NOMO-1 treated with DMSO at 0.1 percent for 48 hours (cell line): ENCODE measurements at regions not wholly inside any gene's neighbourhood (a gene's known extent, or its start where the extent isn't known, plus 50 kb on each side); places are given as distances from the start of the nearest gene placed in this dataset.
"Not testable (repeated sequence)": the region's sequence is repeated elsewhere in the genome, so short reads cannot be mapped to it uniquely, and the experiment has no call there.

ENCODE experiments used
- DNase-seq: peaks from one replicate; lab custom pipeline; 2025; ENCODE audit not compliant: unreplicated experiment; lab: John Stamatoyannopoulos, UW

GRCh38 chr10:113487154-113487553 is 65.7 kb upstream of the HABP2 start:
- DNase-seq: no peak

- no peak for DNase-seq
Observed at GRCh38 chr10:113488186-113488585, 64.7 kb upstream of the HABP2 start.

DNA sequence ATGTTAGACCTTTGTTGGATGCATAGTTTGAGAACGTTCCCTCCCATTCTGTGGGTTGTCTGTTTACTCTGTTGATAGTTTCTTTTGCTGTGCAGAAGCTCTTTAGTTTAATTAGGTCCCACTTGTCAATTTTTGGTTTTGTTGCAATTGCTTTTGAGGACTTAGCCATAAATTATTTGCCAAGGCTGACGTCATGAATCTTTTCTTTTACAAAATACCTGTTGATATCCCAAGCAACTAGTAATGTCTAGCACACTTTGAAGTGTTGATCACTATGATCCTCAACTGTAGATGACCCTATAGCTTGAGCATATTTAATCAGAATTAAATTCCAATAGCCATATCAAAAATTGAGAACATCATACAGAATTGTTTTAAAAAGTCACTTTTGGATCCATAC is 63.3 kb upstream of the HABP2 start:
- DNase-seq: not testable (repeated sequence)

GRCh38 chr10:113491967-113492565 is 60.8 kb upstream of the HABP2 start:
- DNase-seq: no peak

GRCh38 chr10:113493195-113493594 is 59.7 kb upstream of the HABP2 start:
- no peak for DNase-seq

- DNase-seq: no peak
Observed at GRCh38 chr10:113493882-113494301, 59.0 kb upstream of the HABP2 start.

DNA sequence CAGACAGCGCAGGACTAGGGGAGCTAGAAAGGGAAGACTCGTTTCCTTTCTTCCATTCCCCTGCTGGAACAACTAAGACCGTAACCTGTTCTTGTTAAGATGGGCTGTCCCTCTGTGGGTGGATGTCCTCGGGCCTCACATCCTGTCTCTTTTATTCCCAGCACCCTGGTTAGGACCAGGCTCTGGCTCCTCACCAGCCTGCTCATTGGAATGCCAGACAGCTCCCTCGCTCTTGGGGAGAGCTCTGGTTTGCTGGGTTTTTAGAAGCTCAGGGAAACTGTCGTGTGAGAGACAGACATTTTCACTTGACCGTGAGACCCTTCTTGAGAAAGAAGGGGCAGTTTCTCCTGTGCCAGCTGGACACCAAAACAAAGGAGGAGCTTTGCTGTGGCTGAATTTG is 58.1 kb upstream of the HABP2 start:
- DNase-seq: no peak

- DNase-seq: no peak
Observed at GRCh38 chr10:113495553-113495952, 57.3 kb upstream of the HABP2 start.

GRCh38 chr10:113496111-113497109 is 56.4 kb upstream of the HABP2 start:
- no peak for DNase-seq

DNA sequence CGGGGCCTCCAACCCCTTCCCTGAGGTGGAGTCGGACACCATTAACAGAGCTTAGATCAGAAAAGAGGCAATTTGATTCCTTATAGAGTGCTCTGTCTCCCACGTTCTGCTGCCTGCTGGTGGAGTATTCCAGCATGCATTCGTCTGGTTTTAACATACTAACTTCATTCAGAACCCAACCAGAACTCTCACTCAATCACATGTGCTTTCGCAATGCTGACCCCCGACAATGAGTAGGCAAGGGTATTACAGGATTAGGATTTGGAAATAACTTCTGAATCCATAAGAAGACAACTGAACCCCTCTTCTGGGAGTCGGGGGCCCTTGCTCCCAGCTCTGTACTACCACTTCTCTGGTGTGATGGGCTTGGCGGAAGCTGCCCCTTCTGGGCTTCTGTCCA is 55.7 kb upstream of the HABP2 start:
- no peak for DNase-seq

GRCh38 chr10:113498997-113499396 is 53.9 kb upstream of the HABP2 start:
- DNase-seq: peak; percentile 74

DNA sequence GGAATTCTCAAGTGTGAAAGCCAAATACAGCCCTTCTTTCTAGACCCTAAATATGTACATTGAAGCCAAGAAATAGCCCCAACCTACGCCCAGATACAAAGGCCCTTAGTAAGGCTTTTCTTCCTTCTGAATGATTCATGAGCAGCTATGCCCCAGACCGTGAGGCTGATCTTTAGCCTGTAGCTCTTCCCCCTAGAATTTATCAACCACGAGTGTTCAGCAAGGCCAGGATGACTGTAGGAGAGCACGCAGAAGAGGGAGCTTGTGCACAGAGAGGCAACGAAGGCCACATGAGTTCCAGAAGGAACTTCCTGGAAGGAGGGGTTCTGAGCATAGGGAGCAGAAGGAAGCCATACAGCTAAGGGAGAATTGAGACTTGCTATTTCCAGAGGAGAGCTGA is 53.0 kb upstream of the HABP2 start:
- no peak for DNase-seq

DNA sequence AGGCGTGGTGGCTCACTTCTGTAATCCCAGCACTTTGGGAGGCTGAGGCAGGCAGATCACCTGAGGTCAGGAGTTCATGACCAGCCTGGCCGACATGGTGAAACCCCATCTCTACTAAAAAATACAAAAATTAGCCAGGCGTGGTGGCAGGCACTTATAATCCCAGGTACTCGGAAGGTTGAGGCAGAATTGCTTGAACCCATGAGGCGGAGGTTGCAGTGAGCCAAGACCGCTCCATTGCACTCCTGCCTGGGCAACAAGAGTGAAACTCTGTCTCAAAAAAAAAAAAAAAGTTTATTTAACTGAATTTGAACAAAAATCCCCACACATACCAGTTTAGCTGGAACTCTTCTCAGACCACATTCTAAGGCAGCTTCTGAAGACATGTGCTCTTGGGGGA is 51.8 kb upstream of the HABP2 start:
- not testable (repeated sequence) for DNase-seq
